Astrocyte of the cerebellum (primary cell): ENCODE measurements at regions not wholly inside any gene's neighbourhood (a gene's known extent, or its start where the extent isn't known, plus 50 kb on each side); places are given as distances from the start of the nearest gene placed in this dataset.

ENCODE experiments used
- DNase-seq: peaks from one replicate; pipeline ENCODE4 v3.0.0-alpha.2; 2011; ENCODE audit warnings: low read depth
- H3K4me3 ChIP-seq: 2 replicates; pipeline ENCODE4 v1.5.1; 2011; ENCODE audit warnings: mild to moderate bottlenecking, low read depth, low read length, moderate library complexity
- CTCF ChIP-seq: IDR thresholded peaks from 2 replicates; pipeline ENCODE4 v1.5.1; 2012; ENCODE audit warnings: low read length, low read depth, moderate library complexity, mild to moderate bottlenecking; ENCODE audit errors: missing control alignments
- in situ Hi-C: cut with HindIII; loops from 2 replicates; pipeline ENCODE4 v1.10.0; 2017; ENCODE audit warnings: low sequenced_read_pairs

- no peak overlapping the region for H3K4me3 ChIP-seq
- in situ Hi-C loops = no loop called here
- TF ChIP-seq CTCF = no peak
- no peak for DNase-seq
Observed at GRCh38 chrX:46039526-46039925, 505.7 kb downstream of the ZNF674 start.

GRCh38 chrX:46036508-46036907 lies 508.7 kb downstream of the ZNF674 start:
- DNase-seq = no peak
- no peak overlapping the region for H3K4me3 ChIP-seq
- TF ChIP-seq CTCF = no peak
- in situ Hi-C loops = no loop called here

- no peak for TF ChIP-seq CTCF
- H3K4me3 ChIP-seq = no peak overlapping the region
- DNase-seq = no peak
- in situ Hi-C loops = no loop called here
Observed at GRCh38 chrX:46034868-46035267, 510.4 kb downstream of the ZNF674 start.

- DNase-seq = no peak
- no peak overlapping the region for H3K4me3 ChIP-seq
- TF ChIP-seq CTCF = no peak
- in situ Hi-C loops = no loop called here
Observed at GRCh38 chrX:46029777-46030176, 515.4 kb downstream of the ZNF674 start.

- no peak for TF ChIP-seq CTCF
- no peak for DNase-seq
- in situ Hi-C loops = no loop called here
- no peak overlapping the region for H3K4me3 ChIP-seq
Observed at GRCh38 chrX:46016296-46016695, 528.9 kb downstream of the ZNF674 start.

- in situ Hi-C loops = no loop called here
- no peak for TF ChIP-seq CTCF
- H3K4me3 ChIP-seq = no peak overlapping the region
- DNase-seq = no peak
Observed at GRCh38 chrX:46015653-46016052, 529.6 kb downstream of the ZNF674 start.
